Breast epithelium (tissue), 4 donors: ENCODE measurements at regions not wholly inside any gene's neighbourhood (a gene's known extent, or its start where the extent isn't known, plus 50 kb on each side); places are given as distances from the start of the nearest gene placed in this dataset.
"Not testable (repeated sequence)": the region's sequence is repeated elsewhere in the genome, so short reads cannot be mapped to it uniquely, and the experiment has no call there.

ENCODE experiments used
- DNase-seq, 2 donors: peaks; one replicate each; pipeline ENCODE4 v3.0.0-alpha.2; 2019; ENCODE audit warnings: low spot score in 2 of 2
- H3K27ac ChIP-seq, 2 donors: fragments of 200-600 bp; sonication (generic) in 1 of 2; one replicate each; pipeline ENCODE4 v1.5.1; 2016 to 2019; ENCODE audit warnings: mild to moderate bottlenecking in 1 of 2
- H3K27me3 ChIP-seq, 2 donors: fragments of 200-600 bp; sonication (generic) in 1 of 2; one replicate each; pipeline versions ENCODE4 v1.5.1 to v1.6.0; 2017 to 2019; ENCODE audit warnings: control low read depth in 1 of 2, mild to moderate bottlenecking in 1 of 2
- H3K36me3 ChIP-seq: fragments of 200-600 bp; one replicate; pipeline ENCODE4 v1.5.1; 2019
- H3K4me1 ChIP-seq, 2 donors: fragments of 200-600 bp; sonication (generic); one replicate each; pipeline ENCODE4 v1.5.1; 2016 to 2019; ENCODE audit warnings: control low read depth in 1 of 2
- H3K4me3 ChIP-seq, 3 donors: fragments of 200-600 bp; sonication (generic); 1 replicate in 2 of 3; 2 replicates in 1 of 3; pipeline ENCODE4 v1.5.1; 2016 to 2019; ENCODE audit warnings: mild to moderate bottlenecking in 3 of 3, moderate library complexity in 2 of 3
- H3K9me3 ChIP-seq, 2 donors: fragments of 200-600 bp; sonication (generic) in 1 of 2; one replicate each; pipeline ENCODE4 v1.5.1; 2016 to 2019; ENCODE audit warnings: control low read depth in 1 of 2
- CTCF ChIP-seq, 3 donors: fragments of 450-650 bp; IDR thresholded peaks; one replicate each; pipeline ENCODE4 v1.5.1; 2016 to 2017; ENCODE audit warnings: antibody characterized with exemption in 3 of 3, mild to moderate bottlenecking in 3 of 3, moderate library complexity in 3 of 3
- POLR2A ChIP-seq: fragments of 450-650 bp; IDR thresholded peaks from one replicate; pipeline ENCODE4 v1.6.1; 2016; ENCODE audit warnings: antibody characterized with exemption, mild to moderate bottlenecking, moderate library complexity
- POLR2AphosphoS5 ChIP-seq, 3 donors: sonication (generic); formaldehyde crosslinking; IDR thresholded peaks; one replicate each; pipeline ENCODE4 v1.6.1; 2017; ENCODE audit warnings: antibody characterized with exemption in 3 of 3
- intact Hi-C: fragments of 100-400 bp; cut with DNase I; formaldehyde crosslinking; loops from one replicate; pipeline ENCODE4 v1.15.1; 2023; ENCODE audit warnings: low total_unique reads

DNA sequence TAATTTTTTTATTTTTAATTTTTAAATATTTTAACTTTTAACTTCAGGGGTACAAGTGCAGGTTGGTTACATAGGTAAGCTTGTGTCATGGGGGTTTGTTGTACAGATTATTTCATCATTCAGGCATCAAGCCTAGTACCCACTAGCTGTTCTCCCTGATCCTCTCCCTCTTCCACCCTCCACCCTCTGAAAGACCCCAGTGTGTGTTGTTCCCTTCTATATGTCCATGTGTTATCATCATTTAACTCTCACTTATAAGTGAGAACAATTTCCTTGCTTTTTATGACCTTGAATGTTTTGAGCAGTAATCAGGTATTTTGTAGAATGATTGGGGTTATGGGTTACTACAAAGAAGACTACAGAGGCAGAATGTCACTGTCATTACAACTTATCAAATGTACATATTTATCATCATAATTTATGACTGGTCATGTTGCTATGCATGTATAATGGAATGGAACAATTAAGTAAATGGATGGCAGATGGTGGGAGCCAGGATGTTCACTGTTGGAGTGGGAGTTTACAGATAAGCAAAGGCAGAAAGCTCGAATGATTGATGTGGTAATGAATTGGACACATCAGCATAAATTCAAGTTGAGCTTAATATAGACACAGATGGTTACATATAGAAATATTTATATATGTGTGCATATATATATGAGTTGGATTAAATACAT, 563.8 kb upstream of the ROBO1 start:
- no peak overlapping the region for H3K27ac ChIP-seq
- intact Hi-C loops, result no loop called here
- H3K9me3 ChIP-seq, result peaks cover 0 to 3% of the 10 kb centered on the region in 2 donors
- no peaks in the 10 kb centered on the region for H3K27me3 ChIP-seq
- no peak overlapping the region for H3K4me3 ChIP-seq
- no peaks in the 10 kb centered on the region for H3K4me1 ChIP-seq
- no peak for DNase-seq
- TF ChIP-seq CTCF (IDR thresholded peaks at IDR 0.05) (no peak), POLR2A (no peak), POLR2AphosphoS5 (IDR thresholded peaks at IDR 0.05) (no peak)
- no peaks in the 10 kb centered on the region for H3K36me3 ChIP-seq

- H3K36me3 ChIP-seq, H3K4me3 ChIP-seq, DNase-seq, H3K9me3 ChIP-seq, H3K27me3 ChIP-seq, intact Hi-C loops, H3K4me1 ChIP-seq, H3K27ac ChIP-seq: not testable (repeated sequence)
Measured at GRCh38 chr3:80314541-80314940, 546.7 kb upstream of the ROBO1 start.

DNA sequence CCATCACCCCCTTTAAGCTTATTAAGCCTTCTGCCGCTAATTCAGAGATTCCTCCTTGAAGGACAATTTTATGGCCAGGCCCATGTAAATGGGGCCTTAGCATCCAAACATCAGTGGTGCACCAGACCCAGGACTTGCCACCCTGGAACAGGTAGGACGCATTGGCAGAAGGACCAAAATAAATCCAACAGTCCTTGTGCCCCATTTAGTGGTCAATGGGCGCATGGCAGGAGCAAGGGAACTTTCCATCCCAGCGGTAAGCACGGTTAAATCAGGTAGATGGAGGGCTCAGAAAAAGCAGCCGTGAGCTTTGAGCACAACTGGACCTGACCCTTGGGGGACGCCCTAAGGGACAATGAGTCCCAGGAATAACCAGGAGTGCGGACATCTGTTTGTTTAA, 540.8 kb upstream of the ROBO1 start:
- no peak for TF ChIP-seq POLR2A
- no peak for TF ChIP-seq CTCF (IDR thresholded peaks at IDR 0.05)
- TF ChIP-seq POLR2AphosphoS5 (IDR thresholded peaks at IDR 0.05), result no peak
- Histone ChIP-seq H3K4me1 (no peaks in the 10 kb centered on the region), H3K36me3 (peaks cover under 1% of the 10 kb centered on the region), H3K4me3 (no peak overlapping the region), H3K27ac (no peak overlapping the region), H3K9me3 (peaks cover 0 to 4% of the 10 kb centered on the region in 2 donors), H3K27me3 (no peaks in the 10 kb centered on the region)
- no peak for DNase-seq
- intact Hi-C loops, result no loop called here

GRCh38 chr3:80307844-80308243, 540.0 kb upstream of the ROBO1 start:
- Histone ChIP-seq H3K27me3 (no peaks in the 10 kb centered on the region), H3K4me1 (no peaks in the 10 kb centered on the region)

GRCh38 chr3:80297720-80298119, 529.9 kb upstream of the ROBO1 start:
- no peak for DNase-seq
- no peak overlapping the region for H3K27ac ChIP-seq
- H3K36me3 ChIP-seq, result no peaks in the 10 kb centered on the region
- intact Hi-C loops, result no loop called here
- no peak for TF ChIP-seq POLR2A
- H3K27me3 ChIP-seq, result no peaks in the 10 kb centered on the region
- no peaks in the 10 kb centered on the region for H3K4me1 ChIP-seq
- no peaks in the 10 kb centered on the region for H3K9me3 ChIP-seq
- no peak overlapping the region for H3K4me3 ChIP-seq

More at GRCh38 chr3:80307844-80308243, 540.0 kb upstream of the ROBO1 start:
- no peak overlapping the region for H3K4me3 ChIP-seq
- intact Hi-C loops, result no loop called here
- no peaks in the 10 kb centered on the region for H3K9me3 ChIP-seq
- H3K36me3 ChIP-seq, result peaks cover 3% of the 10 kb centered on the region
- no peak overlapping the region for H3K27ac ChIP-seq
- no peak for DNase-seq
- TF ChIP-seq CTCF (IDR thresholded peaks at IDR 0.05), result no peak
- TF ChIP-seq POLR2AphosphoS5 (IDR thresholded peaks at IDR 0.05), result no peak
- no peak for TF ChIP-seq POLR2A

GRCh38 chr3:80285388-80285787, 517.6 kb upstream of the ROBO1 start:
- Histone ChIP-seq H3K36me3 (no peaks in the 10 kb centered on the region), H3K9me3 (no peaks in the 10 kb centered on the region), H3K27me3 (no peaks in the 10 kb centered on the region), H3K27ac (no peak overlapping the region), H3K4me1 (no peaks in the 10 kb centered on the region), H3K4me3 (no peak overlapping the region)
- no peak for TF ChIP-seq CTCF (IDR thresholded peaks at IDR 0.05)
- no peak for TF ChIP-seq POLR2AphosphoS5 (IDR thresholded peaks at IDR 0.05)
- TF ChIP-seq POLR2A, result no peak
- DNase-seq, result no peak
- intact Hi-C loops, result no loop called here
